H9 (cell line): ENCODE measurements at regions not wholly inside any gene's neighbourhood (a gene's known extent, or its start where the extent isn't known, plus 50 kb on each side); places are given as distances from the start of the nearest gene placed in this dataset.

Experiments used
- DNase-seq: peaks from one replicate; pipeline ENCODE4 v3.0.0-alpha.2; 2017
- H2AFZ ChIP-seq: one replicate; pipeline ENCODE4 v1.6.1; 2013; ENCODE audit warnings: mild to moderate bottlenecking, low read length, control low read depth, moderate library complexity
- H2AK5ac ChIP-seq: 2 replicates; pipeline ENCODE4 v1.6.1; 2013; ENCODE audit warnings: low read length, control low read depth, mixed read lengths; ENCODE audit not compliant: insufficient read length
- H2BK120ac ChIP-seq: one replicate; pipeline ENCODE4 v1.6.1; 2013; ENCODE audit warnings: low read depth, mild to moderate bottlenecking, low read length, control low read depth, inconsistent platforms; ENCODE audit not compliant: poor library complexity, severe bottlenecking
- H2BK12ac ChIP-seq: 2 replicates; pipeline ENCODE4 v1.6.1; 2013; ENCODE audit warnings: low read length, control low read depth, mixed read lengths, low read depth; ENCODE audit not compliant: insufficient read length
- H2BK15ac ChIP-seq: 2 replicates; pipeline ENCODE4 v1.6.1; 2013; ENCODE audit warnings: low read depth, low read length, control low read depth
- H2BK20ac ChIP-seq: one replicate; pipeline ENCODE4 v1.6.1; 2013; ENCODE audit warnings: low read depth, mild to moderate bottlenecking, low read length, control low read depth, inconsistent platforms; ENCODE audit not compliant: poor library complexity, severe bottlenecking
- H2BK5ac ChIP-seq: 2 replicates; pipeline ENCODE4 v1.6.1; 2013; ENCODE audit warnings: low read length, control low read depth, mixed read lengths; ENCODE audit not compliant: insufficient read length
- H3K14ac ChIP-seq: 2 replicates; pipeline ENCODE4 v1.6.1; 2013; ENCODE audit warnings: low read length, control low read depth; ENCODE audit not compliant: insufficient read depth
- H3K18ac ChIP-seq: 2 replicates; pipeline ENCODE4 v1.6.1; 2013; ENCODE audit warnings: low read depth, mild to moderate bottlenecking, mixed read lengths, low read length, control low read depth; ENCODE audit not compliant: insufficient read length
- H3K23ac ChIP-seq: 2 replicates; pipeline ENCODE4 v1.6.1; 2013; ENCODE audit warnings: low read length, control low read depth, mixed read lengths, low read depth; ENCODE audit not compliant: insufficient read length
- H3K23me2 ChIP-seq: 2 replicates; pipeline ENCODE4 v1.6.1; 2013; ENCODE audit warnings: low read depth, mild to moderate bottlenecking, mixed read lengths, low read length, control low read depth; ENCODE audit not compliant: insufficient read length, poor library complexity, severe bottlenecking
- H3K27ac ChIP-seq: 2 replicates; pipeline ENCODE4 v1.5.1; 2013; ENCODE audit warnings: low read length, control low read depth, mixed read lengths, low read depth; ENCODE audit not compliant: insufficient read length
- H3K27me3 ChIP-seq: 2 replicates; pipeline ENCODE4 v1.6.1; 2013; ENCODE audit warnings: low read length, control low read depth, inconsistent platforms; ENCODE audit not compliant: insufficient read depth
- H3K4ac ChIP-seq: 2 replicates; pipeline ENCODE4 v1.6.1; 2013; ENCODE audit warnings: low read depth, mild to moderate bottlenecking, control low read depth, inconsistent platforms, low read length, moderate library complexity
- H3K4me1 ChIP-seq: 2 replicates; pipeline ENCODE4 v1.6.1; 2013; ENCODE audit warnings: low read length, control low read depth, inconsistent platforms; ENCODE audit not compliant: insufficient read depth
- H3K4me2 ChIP-seq: 2 replicates; pipeline ENCODE4 v1.6.1; 2013; ENCODE audit warnings: low read length, control low read depth, mixed read lengths; ENCODE audit not compliant: insufficient read length, insufficient read depth
- H3K56ac ChIP-seq: 2 replicates; pipeline ENCODE4 v1.6.1; 2013; ENCODE audit warnings: low read depth, mild to moderate bottlenecking, mixed read lengths, low read length, control low read depth; ENCODE audit not compliant: insufficient read length
- H3K79me1 ChIP-seq: 2 replicates; pipeline ENCODE4 v1.6.1; 2013; ENCODE audit warnings: low read depth, mild to moderate bottlenecking, moderate library complexity, low read length, control low read depth, inconsistent platforms; ENCODE audit not compliant: insufficient read depth, poor library complexity, severe bottlenecking
- H3K79me2 ChIP-seq: 2 replicates; pipeline ENCODE4 v1.6.1; 2013; ENCODE audit warnings: low read length, control low read depth, inconsistent platforms; ENCODE audit not compliant: insufficient read depth
- H3K9ac ChIP-seq: 2 replicates; pipeline ENCODE4 v1.6.1; 2013; ENCODE audit warnings: low read length, control low read depth, mixed read lengths; ENCODE audit not compliant: insufficient read length; ENCODE audit errors: extremely low read depth
- H3K9me3 ChIP-seq: one replicate; pipeline ENCODE4 v1.6.1; 2013; ENCODE audit warnings: low read depth, low read length, inconsistent platforms; ENCODE audit not compliant: control insufficient read depth
- H3T11ph ChIP-seq: one replicate; pipeline ENCODE4 v1.6.1; 2013; ENCODE audit warnings: mild to moderate bottlenecking, low read length, control low read depth, inconsistent platforms
- H4K20me1 ChIP-seq: one replicate; pipeline ENCODE4 v1.6.1; 2013; ENCODE audit not compliant: control insufficient read depth, insufficient read length, insufficient read depth
- H4K5ac ChIP-seq: 2 replicates; pipeline ENCODE4 v1.6.1; 2013; ENCODE audit warnings: low read depth, mild to moderate bottlenecking, mixed read lengths, low read length, control low read depth; ENCODE audit not compliant: insufficient read length
- H4K8ac ChIP-seq: replicated peaks from 2 replicates; pipeline ENCODE4 v1.6.1; 2013; ENCODE audit warnings: low read length, control low read depth, mixed read lengths, low read depth; ENCODE audit not compliant: insufficient read length
- H4K91ac ChIP-seq: 2 replicates; pipeline ENCODE4 v1.6.1; 2013; ENCODE audit warnings: low read depth, mild to moderate bottlenecking, moderate library complexity, mixed read lengths, low read length, control low read depth; ENCODE audit not compliant: insufficient read length
- H3K27ac Mint-ChIP-seq, 3 experiments: 2 replicates in 2 of 3; 3 replicates in 1 of 3; pipeline ENCODE4 v1.8.0; 2020 to 2021; ENCODE audit warnings: mixed read lengths in 3 of 3, mild to moderate bottlenecking in 1 of 3, moderate library complexity in 1 of 3
- H3K27me3 Mint-ChIP-seq: 2 replicates; pipeline ENCODE4 v1.8.0; 2021; ENCODE audit warnings: low read depth, mild to moderate bottlenecking, moderate library complexity, mixed read lengths
- H3K36me3 Mint-ChIP-seq, 3 experiments: 2 replicates in 2 of 3; 3 replicates in 1 of 3; pipeline ENCODE4 v1.8.0; 2020 to 2021; ENCODE audit warnings: low read depth in 3 of 3, mixed read lengths in 3 of 3; ENCODE audit not compliant: insufficient read depth in 1 of 3
- H3K4me1 Mint-ChIP-seq, 2 experiments: 2 replicates each; pipeline ENCODE4 v1.8.0; 2020; ENCODE audit warnings: mixed read lengths in 2 of 2
- H3K4me3 Mint-ChIP-seq, 2 experiments: 2 replicates in 1 of 2; 3 replicates in 1 of 2; pipeline ENCODE4 v1.8.0; 2020 to 2021; ENCODE audit warnings: mild to moderate bottlenecking in 2 of 2, mixed read lengths in 2 of 2, moderate library complexity in 1 of 2
- H3K9me3 Mint-ChIP-seq, 2 experiments: 2 replicates in 1 of 2; 3 replicates in 1 of 2; pipeline ENCODE4 v1.8.0; 2020; ENCODE audit warnings: mild to moderate bottlenecking in 2 of 2, mixed read lengths in 2 of 2, moderate library complexity in 1 of 2
- WGBS: extraction: QIAGEN DNeasy Blood & Tissue Kit; methylation state at CpG from one replicate; pipeline ENCODE4 v1.1.7; 2013; ENCODE audit warnings: missing lambda C conversion rate, low lambda C conversion rate, mixed read lengths; ENCODE audit not compliant: insufficient read length; ENCODE audit errors: extremely low coverage; 5-methylcytosine and 5-hydroxymethylcytosine counted together
- TF ChIP-seq, protein P1 (sequence below): fragments of 200-600 bp; sonication (generic); conservative IDR thresholded peaks from 3 replicates; pipeline ENCODE4 v1.8.0; 2021; ENCODE audit warnings: antibody characterized with exemption, mild to moderate bottlenecking

DNA sequence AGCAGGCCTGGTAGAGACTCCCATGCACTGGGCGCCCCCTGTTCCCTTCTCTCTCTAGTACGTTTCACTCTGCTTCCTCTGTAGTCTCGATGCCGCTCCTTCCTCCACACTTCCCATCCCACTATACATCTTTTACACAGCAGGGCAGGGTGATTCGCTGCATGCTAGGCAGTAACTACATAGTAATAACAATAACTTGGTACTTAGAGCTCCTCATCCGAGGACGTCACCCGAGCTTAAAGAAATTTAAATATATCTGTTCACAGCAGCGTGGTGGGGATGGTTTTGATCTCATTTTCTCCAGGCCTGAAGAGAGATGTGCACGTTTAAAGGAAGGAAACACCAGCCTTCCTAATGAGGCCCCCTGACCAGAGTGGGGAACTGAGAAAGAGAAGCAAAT, 276.9 kb downstream of the SKAP2 start:
- H3K79me2 ChIP-seq = no peaks in the 10 kb centered on the region
- no peak overlapping the region for H3T11ph ChIP-seq
- no peak overlapping the region for H3K4me2 ChIP-seq
- H2AFZ ChIP-seq = no peak overlapping the region
- H3K79me1 ChIP-seq = no peaks in the 10 kb centered on the region
- Mint-ChIP-seq H3K4me3 (no peak overlapping the region), H3K36me3 (no peaks in the 10 kb centered on the region), H3K27me3 (peaks cover 12% of the 10 kb centered on the region), H3K4me1 (peaks cover 14% of the 10 kb centered on the region in 2 experiments), H3K27ac (no peak overlapping the region), H3K9me3 (no peaks in the 10 kb centered on the region; a peak in 1 of 5 replicates)
- H2AK5ac ChIP-seq = no peak overlapping the region
- no peak overlapping the region for H2BK5ac ChIP-seq
- no peaks in the 10 kb centered on the region for H3K23me2 ChIP-seq
- no peak overlapping the region for H4K5ac ChIP-seq
- no peak overlapping the region for H3K14ac ChIP-seq
- WGBS = no CpG with 5 or more reads among the region's 10 CpGs
- no peak overlapping the region for H3K18ac ChIP-seq
- H3K9me3 ChIP-seq = no peaks in the 10 kb centered on the region
- no peak overlapping the region for H4K8ac ChIP-seq
- no peak overlapping the region for H2BK120ac ChIP-seq
- no peak overlapping the region for H4K91ac ChIP-seq
- H2BK12ac ChIP-seq = no peak overlapping the region
- H3K4me1 ChIP-seq = no peaks in the 10 kb centered on the region; the same call in 1 of the 2 replicates
- H4K20me1 ChIP-seq = no peaks in the 10 kb centered on the region
- DNase-seq = no peak
- no peak overlapping the region for H3K56ac ChIP-seq
- H2BK15ac ChIP-seq = no peak overlapping the region
- H3K4ac ChIP-seq = no peak overlapping the region
- no peak overlapping the region for H3K27ac ChIP-seq
- TF ChIP-seq, protein P1, sequence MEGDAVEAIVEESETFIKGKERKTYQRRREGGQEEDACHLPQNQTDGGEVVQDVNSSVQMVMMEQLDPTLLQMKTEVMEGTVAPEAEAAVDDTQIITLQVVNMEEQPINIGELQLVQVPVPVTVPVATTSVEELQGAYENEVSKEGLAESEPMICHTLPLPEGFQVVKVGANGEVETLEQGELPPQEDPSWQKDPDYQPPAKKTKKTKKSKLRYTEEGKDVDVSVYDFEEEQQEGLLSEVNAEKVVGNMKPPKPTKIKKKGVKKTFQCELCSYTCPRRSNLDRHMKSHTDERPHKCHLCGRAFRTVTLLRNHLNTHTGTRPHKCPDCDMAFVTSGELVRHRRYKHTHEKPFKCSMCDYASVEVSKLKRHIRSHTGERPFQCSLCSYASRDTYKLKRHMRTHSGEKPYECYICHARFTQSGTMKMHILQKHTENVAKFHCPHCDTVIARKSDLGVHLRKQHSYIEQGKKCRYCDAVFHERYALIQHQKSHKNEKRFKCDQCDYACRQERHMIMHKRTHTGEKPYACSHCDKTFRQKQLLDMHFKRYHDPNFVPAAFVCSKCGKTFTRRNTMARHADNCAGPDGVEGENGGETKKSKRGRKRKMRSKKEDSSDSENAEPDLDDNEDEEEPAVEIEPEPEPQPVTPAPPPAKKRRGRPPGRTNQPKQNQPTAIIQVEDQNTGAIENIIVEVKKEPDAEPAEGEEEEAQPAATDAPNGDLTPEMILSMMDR = no peak
- H3K23ac ChIP-seq = no peak overlapping the region
- no peaks in the 10 kb centered on the region for H3K27me3 ChIP-seq
- H3K9ac ChIP-seq = no peak overlapping the region
- H2BK20ac ChIP-seq = no peak overlapping the region
